GM18951 (cell line): ENCODE measurements at regions not wholly inside any gene's neighbourhood (a gene's known extent, or its start where the extent isn't known, plus 50 kb on each side); places are given as distances from the start of the nearest gene placed in this dataset.

Source experiments
- POLR2A ChIP-seq: IDR thresholded peaks from 4 replicates; pipeline ENCODE4 v1.6.1; 2011; ENCODE audit warnings: mild to moderate bottlenecking; ENCODE audit not compliant: insufficient read length, insufficient read depth; ENCODE audit errors: extremely low read depth
- in situ Hi-C: fragments of 300-500 bp; cut with MboI; formaldehyde crosslinking; loops from one replicate; pipeline ENCODE4 v1.12.0; 2022; ENCODE audit warnings: low sequenced_read_pairs, mixed read lengths, inconsistent platforms; ENCODE audit not compliant: unreplicated experiment

DNA sequence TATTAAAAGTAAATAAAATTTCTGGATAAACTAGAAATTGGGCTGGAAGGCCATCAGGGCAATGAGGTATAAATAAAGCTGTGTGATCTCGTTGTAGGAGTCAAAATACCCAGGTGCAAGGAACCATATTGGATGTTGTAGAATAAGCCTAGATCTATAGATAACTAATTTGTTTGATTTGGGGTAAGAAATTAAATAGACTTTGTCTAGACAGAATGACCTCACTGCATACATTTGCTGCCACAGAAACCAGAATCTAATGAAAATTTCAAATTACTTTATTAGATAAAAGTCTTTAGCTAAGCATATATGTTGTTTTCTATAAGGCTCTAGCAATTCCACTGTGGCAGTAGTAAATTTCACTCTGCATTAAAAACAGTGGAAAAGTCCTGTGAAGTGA is 225.2 kb upstream of the ITGA1 start:
- TF ChIP-seq POLR2A: no peak
- in situ Hi-C loops: no loop called here

DNA sequence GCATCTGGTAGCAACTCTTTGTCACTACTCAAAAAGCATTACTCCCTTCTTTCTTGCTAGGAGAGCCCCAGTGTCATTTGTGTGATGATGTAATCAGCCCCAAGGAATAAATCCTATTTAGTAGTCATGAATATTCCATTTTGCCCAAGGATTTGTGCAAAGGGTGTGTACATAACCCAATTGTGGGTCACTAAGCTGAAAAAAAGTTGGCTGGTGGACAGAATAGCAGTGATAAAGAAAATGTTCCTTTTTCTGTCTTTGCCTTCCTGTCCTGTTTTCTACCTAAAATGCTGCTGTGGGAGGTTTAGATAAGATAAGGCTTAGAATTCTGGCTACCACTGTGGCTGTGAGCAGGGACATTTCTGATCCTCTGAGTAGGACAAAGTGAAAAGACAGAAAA is 223.1 kb upstream of the ITGA1 start:
- no peak for TF ChIP-seq POLR2A
- in situ Hi-C loops: no loop called here

DNA sequence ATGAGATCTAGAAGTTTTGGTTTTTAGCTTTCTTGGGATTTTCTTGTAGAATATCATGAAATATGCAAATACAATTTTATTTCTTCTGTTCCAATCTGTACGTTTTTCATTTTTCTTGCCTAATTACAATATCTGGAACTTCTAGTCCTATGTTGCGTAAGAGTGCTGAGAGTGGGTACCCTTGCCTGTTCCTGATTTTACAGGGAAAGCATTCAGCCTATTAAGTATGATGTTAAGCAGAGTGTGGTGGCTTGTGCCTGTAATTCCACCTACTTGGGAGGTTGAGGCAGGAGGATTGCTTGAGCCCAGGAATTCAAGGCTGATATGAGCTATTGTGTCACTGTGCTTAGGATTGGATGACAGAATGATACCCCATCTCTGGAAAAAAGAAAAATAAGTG is 210.2 kb upstream of the ITGA1 start:
- no peak for TF ChIP-seq POLR2A
- in situ Hi-C loops: no loop called here

DNA sequence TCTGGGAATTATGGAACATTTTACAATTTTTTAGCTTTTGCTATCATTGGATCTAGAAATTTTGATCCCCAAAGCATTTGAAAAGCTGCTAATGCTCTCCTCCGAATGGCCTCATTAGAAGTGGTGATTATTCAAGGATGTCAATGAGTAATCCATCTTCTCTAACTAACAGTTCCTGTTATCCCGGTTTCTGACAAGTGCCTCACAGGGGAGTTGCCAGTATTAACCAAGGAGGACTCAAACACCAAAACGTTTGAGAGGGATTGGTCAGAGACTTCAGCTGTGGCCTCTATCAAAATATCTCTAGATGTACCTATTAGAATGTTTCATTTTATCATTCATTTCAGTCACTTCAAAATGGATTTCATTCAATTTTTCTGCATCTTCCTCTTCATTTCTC is 208.3 kb upstream of the ITGA1 start:
- TF ChIP-seq POLR2A: no peak
- in situ Hi-C loops: no loop called here

DNA sequence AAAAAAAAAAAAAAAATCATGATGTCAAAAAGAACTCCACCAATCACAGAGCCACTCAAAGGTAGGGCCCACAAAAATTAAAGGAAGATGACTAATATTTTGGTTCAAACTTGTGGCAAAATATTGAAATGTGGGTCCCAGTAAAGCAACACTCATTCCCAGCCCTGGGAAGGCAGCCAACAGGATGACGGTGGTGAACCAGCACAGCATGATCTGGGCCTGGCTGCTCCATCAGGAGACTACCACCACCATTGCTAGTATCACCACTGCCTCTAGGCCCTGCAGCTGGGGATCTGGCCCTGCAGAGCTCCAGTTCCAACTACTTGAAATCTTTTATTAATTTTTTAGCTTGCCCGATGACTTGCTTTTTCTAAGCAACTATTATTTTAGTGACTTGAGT is 206.8 kb upstream of the ITGA1 start:
- in situ Hi-C loops: no loop called here
- TF ChIP-seq POLR2A: no peak

DNA sequence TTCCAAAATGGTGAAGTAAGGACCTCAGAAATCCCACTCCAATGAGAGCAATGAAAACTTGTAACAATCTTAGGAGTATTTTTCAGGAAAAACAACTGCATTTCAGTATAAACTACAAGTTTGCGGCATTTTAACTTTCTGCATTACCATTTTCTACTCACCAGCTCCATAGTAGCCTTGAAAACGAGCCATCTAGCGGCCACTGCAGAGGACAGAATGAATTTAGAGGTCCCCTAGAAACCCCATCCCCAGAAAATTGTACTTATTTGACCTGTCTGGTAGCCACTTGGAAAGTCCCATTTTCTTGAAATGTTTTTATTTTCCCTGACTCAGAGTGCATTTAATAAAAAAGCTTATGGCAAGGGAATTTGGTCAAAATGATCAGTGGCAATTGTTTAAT is 205.4 kb upstream of the ITGA1 start:
- in situ Hi-C loops: no loop called here
- TF ChIP-seq POLR2A: no peak

DNA sequence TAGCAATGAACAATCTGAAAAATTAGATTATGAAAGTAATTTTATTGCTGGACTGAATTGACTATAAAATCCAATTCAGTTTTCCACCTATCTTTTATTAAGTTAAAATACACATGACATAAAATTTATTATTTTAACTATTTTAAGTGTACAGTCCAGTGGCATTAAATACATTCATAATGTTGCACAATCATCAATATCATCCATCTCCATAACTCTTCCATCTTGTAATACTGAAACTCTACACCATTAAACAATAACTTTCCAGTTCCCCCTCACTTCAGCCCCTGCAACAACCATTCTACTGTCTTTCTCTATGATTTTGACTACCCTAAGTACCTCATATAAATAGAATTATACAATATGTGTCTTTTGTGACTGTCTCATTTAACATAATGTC is 200.6 kb upstream of the ITGA1 start:
- TF ChIP-seq POLR2A: no peak
- in situ Hi-C loops: no loop called here

DNA sequence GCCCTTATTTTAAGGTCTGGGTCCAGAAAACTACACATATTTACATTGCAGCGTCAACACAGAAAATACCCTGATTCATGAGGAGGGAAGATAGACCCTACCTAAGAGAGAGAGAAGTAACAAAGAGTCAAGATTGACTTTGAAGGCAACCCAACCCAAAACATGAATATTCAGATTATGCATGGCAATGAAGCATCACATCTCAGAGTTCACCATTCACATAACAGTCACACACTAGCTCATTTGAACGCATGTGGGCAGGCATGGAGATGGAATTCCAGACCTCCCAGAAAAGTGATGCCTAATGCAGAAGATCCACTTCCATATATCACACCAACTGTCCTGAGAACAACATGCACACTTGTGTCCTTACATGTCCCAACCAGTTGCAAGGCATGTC is 190.1 kb upstream of the ITGA1 start:
- no peak for TF ChIP-seq POLR2A
- in situ Hi-C loops: no loop called here

DNA sequence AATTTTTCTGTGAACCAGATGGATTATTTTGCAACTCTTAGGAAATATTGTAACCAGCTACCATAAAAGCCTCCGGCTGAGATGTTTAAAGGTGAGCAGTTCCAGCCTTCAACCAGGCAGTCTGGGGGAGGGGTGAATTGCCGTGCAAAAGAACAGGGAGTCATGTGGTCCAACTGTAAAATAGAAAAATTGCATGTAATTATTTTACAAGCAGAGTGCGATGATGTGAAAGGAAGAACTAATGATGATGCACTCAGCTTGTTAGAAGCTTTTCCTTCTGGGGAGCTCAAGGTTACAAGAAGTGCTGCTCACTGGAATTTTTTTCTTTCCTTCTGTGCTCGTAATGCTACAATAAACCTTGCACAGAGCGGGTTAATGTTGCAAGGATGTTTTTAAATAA is 188.7 kb upstream of the ITGA1 start:
- TF ChIP-seq POLR2A: no peak
- in situ Hi-C loops: no loop called here

DNA sequence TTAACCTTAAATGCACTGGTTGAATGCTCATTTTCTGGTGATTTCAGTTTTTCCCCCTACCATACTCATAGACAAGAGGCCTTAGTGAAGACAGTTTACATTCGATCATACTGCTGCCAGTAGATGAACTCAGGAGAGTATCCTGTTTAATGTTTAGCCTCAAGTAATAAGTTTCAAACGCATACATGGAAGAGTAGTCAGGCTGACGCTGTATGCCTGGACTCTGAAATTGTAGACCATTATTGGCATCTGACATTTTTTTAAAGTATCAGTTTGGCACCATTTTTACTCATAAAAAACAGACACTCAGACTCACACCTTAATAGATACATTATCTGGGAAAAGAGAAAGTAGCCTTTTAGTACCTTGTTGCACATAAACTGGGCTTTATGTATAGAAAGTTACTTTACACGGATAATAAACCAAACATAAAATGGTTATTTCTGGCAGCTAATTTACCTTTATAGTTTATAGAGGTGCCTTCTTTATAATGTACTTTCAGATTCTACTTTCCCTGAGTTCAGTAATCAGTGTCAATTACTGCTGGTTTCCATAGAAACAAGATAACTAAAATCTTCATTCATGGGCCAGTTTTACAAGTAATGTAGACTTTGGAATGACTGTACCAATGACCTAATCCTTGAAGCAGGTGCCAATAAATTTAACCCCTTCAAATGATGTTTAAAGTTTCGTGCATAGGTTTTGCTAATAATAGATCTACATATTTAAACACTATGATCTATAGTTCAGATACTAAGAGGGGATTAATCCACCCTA is 183.8 kb upstream of the ITGA1 start:
- TF ChIP-seq POLR2A: no peak
- in situ Hi-C loops: no loop called here

DNA sequence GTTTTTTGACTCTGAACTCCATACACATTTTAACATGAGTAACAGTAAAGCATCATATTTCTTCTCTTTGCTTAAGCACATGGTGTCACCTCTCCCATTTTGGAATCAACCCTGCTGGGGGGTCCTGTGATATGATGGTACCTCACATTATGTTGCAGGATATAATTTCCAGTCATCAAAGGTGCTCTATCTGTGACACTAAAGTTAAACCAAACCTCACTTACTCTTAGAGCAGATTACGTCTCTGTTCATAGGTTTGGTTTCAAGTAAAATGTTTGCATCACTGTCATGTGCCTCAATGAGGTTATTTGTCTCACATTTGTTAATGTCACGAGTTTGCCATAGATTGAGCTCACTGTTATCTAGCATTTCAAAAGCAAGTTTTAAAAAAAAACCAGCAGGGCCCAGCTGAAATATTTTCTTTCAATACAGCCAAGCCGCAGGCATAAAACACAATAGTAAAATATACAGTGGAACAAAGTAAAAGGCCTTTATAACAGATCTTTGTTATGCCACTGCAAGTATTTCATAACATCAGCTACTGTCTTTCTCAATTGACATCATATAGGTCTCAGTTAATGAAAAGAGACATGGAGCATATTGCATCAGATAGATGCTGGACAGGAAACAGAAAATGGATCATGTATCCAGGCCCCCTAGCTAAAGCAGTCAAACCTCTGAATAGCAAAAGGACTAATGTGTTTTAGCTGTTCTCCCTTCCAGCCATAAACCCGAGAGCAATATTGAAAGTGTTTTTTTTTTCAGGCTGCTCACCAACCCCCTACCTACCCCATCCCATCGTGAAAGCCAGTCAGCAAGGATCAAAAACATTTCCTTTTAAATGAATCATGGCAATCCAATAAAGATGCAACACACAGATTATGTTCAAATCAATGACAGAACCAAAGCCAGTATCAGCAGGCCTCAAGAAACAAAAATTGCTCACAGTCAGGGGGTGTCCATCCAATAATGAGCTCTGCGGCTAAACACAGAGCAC is 182.1 kb upstream of the ITGA1 start:
- in situ Hi-C loops: no loop called here
- TF ChIP-seq POLR2A: no peak

DNA sequence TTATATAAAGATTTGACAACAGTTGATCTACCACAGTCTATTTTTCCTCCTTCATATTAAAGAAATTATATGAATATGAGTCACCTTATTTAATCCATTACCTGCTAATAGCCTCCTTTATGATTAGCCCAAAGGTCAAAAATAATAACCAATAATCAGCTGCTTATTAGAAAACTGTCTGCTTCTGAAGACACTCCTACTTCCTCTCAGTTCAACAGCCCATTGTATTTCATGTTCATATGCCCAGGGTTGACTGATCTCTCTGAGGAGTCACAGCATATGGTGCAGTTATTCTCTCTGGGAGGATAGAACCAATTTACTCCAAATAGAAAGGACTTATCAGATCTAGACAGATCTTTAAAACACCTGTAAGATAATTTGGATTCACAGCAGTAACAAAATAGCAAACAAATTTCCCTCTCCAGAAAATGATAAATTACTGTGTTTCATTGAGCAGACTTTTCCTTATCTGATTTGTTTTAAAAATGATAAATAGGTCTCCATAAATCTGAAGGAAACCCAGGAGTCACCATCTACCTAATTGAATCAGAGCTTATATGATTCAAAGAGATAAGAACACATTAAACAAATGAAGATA is 180.4 kb upstream of the ITGA1 start:
- in situ Hi-C loops: no loop called here
- TF ChIP-seq POLR2A: no peak

DNA sequence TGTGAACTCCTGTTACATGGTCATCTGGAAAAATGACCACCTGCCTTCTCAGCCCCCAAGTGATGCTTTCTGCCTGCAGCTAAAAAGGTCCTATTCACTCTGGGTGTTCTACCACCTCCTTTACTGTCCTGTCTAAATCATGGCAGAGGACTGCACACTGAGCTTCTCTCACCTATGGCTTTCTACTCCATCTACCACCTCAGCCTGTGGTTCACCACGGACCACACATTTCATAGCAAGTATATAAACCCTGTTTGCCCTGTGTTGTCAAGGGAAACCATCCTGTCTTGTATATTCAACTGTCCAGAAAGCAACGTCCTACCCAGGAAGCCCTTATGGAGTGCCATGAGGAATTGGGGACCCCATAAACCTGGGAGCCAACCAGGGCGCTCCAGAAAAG is 167.4 kb upstream of the ITGA1 start:
- in situ Hi-C loops: no loop called here
- no peak for TF ChIP-seq POLR2A

DNA sequence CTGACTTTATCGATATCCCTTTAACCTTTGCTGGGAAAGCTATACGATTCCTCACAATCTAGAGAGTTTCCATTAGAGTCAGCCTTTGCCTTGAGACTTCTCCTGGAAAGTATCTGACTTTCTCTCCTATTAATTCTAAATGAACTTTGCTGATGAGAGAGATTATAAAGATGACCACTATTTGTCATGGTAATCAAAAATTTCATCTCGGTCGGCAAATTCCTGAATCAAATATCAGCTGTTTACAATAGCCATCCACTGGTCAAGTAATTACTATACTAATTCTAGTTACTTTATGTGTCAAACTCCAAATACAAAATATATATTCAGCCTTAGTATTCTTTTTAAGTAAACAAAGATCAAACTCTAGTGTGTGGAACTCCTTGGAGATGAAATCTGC is 164.4 kb upstream of the ITGA1 start:
- TF ChIP-seq POLR2A: no peak
- in situ Hi-C loops: no loop called here

DNA sequence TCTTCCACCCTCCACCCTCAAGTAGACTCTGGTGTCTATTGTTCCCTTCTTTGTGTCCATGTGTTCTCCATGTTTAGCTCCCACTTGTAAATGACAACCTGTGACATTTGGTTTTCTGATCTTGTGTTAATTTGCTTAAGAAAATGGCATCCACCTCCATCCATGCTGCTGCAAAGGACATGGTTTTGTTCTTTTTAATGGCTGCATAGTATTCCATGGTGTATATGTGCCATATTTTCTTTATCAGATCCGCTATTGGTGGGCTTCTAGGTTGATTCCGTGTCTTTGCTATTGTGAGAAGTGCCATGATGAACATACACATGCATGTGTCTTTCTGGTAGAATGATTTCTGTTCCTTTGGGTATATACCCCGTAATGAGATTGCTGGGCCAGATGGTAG is 163.4 kb upstream of the ITGA1 start:
- in situ Hi-C loops: no loop called here
- TF ChIP-seq POLR2A: no peak
